Neural cell (in vitro differentiated cells): ENCODE measurements at regions not wholly inside any gene's neighbourhood (a gene's known extent, or its start where the extent isn't known, plus 50 kb on each side); places are given as distances from the start of the nearest gene placed in this dataset.

Experiments
- H2AFZ ChIP-seq: fragments of 200-600, 300-800 bp; sonication (generic), shearing (Covaris generic); 2 replicates; pipeline ENCODE4 v1.6.0; 2014; ENCODE audit warnings: low read depth, mild to moderate bottlenecking, antibody characterized with exemption, low read length, moderate library complexity
- H3F3A ChIP-seq: fragments of 200-600 bp; shearing (Covaris generic); 2 replicates; pipeline ENCODE4 v1.6.1; 2016; ENCODE audit warnings: mild to moderate bottlenecking, moderate library complexity, mixed read lengths, antibody characterized with exemption, low read length; ENCODE audit not compliant: insufficient read depth, poor library complexity, severe bottlenecking
- H3K27ac ChIP-seq: fragments of 200-600, 300-800 bp; sonication (generic), shearing (Covaris generic); 2 replicates; pipeline ENCODE4 v1.5.1; 2014; ENCODE audit warnings: mild to moderate bottlenecking, low read length, moderate library complexity
- H3K27me3 ChIP-seq: fragments of 300-800, 200-600 bp; sonication (generic), shearing (Covaris generic); 2 replicates; pipeline ENCODE4 v1.6.0; 2014; ENCODE audit warnings: mild to moderate bottlenecking, low read depth, low read length, moderate library complexity; ENCODE audit not compliant: insufficient read depth
- H3K36me3 ChIP-seq: fragments of 300-800, 200-600 bp; sonication (generic), shearing (Covaris generic); 2 replicates; pipeline ENCODE4 v1.5.1; 2014; ENCODE audit warnings: mild to moderate bottlenecking, antibody characterized with exemption, low read length, moderate library complexity; ENCODE audit not compliant: insufficient read depth
- H3K4me2 ChIP-seq: fragments of 300-800, 200-600 bp; sonication (generic), shearing (Covaris generic); 2 replicates; pipeline ENCODE4 v1.6.0; 2014; ENCODE audit warnings: mild to moderate bottlenecking, low read length
- H3K4me3 ChIP-seq: fragments of 300-800, 200-600 bp; sonication (generic), shearing (Covaris generic); 2 replicates; pipeline ENCODE4 v1.5.1; 2014; ENCODE audit warnings: mild to moderate bottlenecking, low read length, moderate library complexity
- H3K79me2 ChIP-seq: fragments of 200-600 bp; shearing (Covaris generic); replicated peaks from 2 replicates; pipeline ENCODE4 v1.6.0; 2014; ENCODE audit warnings: mild to moderate bottlenecking, low read length, moderate library complexity; ENCODE audit not compliant: insufficient read depth
- H3K9ac ChIP-seq: fragments of 300-800, 200-600 bp; sonication (generic), shearing (Covaris generic); 2 replicates; pipeline ENCODE4 v1.6.1; 2016; ENCODE audit warnings: mild to moderate bottlenecking, low read length, mixed read lengths
- H3K9me2 ChIP-seq: fragments of 200-600 bp; shearing (Covaris generic); 2 replicates; pipeline ENCODE4 v1.6.1; 2016; ENCODE audit warnings: mild to moderate bottlenecking, low read length, mixed read lengths; ENCODE audit not compliant: insufficient read depth
- H3K9me3 ChIP-seq: fragments of 200-600, 300-800 bp; sonication (generic), shearing (Covaris generic); 2 replicates; pipeline ENCODE4 v1.6.1; 2016; ENCODE audit warnings: mild to moderate bottlenecking, mixed run types, low read length, moderate library complexity, mixed read lengths
- H4K20me1 ChIP-seq: fragments of 200-600 bp; shearing (Covaris generic); 2 replicates; pipeline ENCODE4 v1.6.1; 2016; ENCODE audit warnings: mild to moderate bottlenecking, mixed run types; ENCODE audit not compliant: insufficient read depth
- EP300 ChIP-seq: fragments of 450-650 bp; conservative IDR thresholded peaks from 2 replicates; pipeline ENCODE4 v1.6.1; 2014; ENCODE audit warnings: antibody characterized with exemption, mild to moderate bottlenecking, moderate library complexity; ENCODE audit not compliant: poor library complexity, severe bottlenecking
- EZH2 ChIP-seq: fragments of 200-600, 300-800 bp; shearing (Covaris generic), sonication (generic); IDR thresholded peaks from 2 replicates; pipeline ENCODE4 v1.6.1; 2014; ENCODE audit warnings: antibody characterized with exemption, low read length, borderline replicate concordance, mild to moderate bottlenecking; ENCODE audit not compliant: insufficient read depth, poor library complexity, severe bottlenecking
- MXI1 ChIP-seq: fragments of 450-650 bp; conservative IDR thresholded peaks from 2 replicates; pipeline ENCODE4 v1.6.1; 2014; ENCODE audit warnings: antibody characterized with exemption, mild to moderate bottlenecking; ENCODE audit not compliant: poor library complexity, severe bottlenecking
- POLR2AphosphoS5 ChIP-seq: IDR thresholded peaks from 2 replicates; pipeline ENCODE4 v1.6.1; 2012
- RAD21 ChIP-seq: fragments of 450-650 bp; conservative IDR thresholded peaks from 2 replicates; pipeline ENCODE4 v1.6.1; 2014; ENCODE audit warnings: antibody characterized with exemption, mild to moderate bottlenecking, moderate library complexity
- REST ChIP-seq: IDR thresholded peaks from 2 replicates; pipeline ENCODE4 v1.6.1; 2012; ENCODE audit warnings: borderline replicate concordance
- SMC3 ChIP-seq: fragments of 450-650 bp; conservative IDR thresholded peaks from 2 replicates; pipeline ENCODE4 v1.6.1; 2014; ENCODE audit warnings: antibody characterized with exemption, mild to moderate bottlenecking, moderate library complexity; ENCODE audit not compliant: poor library complexity
- TAF1 ChIP-seq: IDR thresholded peaks from 2 replicates; pipeline ENCODE4 v1.6.1; 2012; ENCODE audit warnings: low read depth
- TF ChIP-seq, protein P1 (sequence below): fragments of 450-650 bp; IDR thresholded peaks from 2 replicates; pipeline ENCODE4 v1.5.1; 2014; ENCODE audit warnings: antibody characterized with exemption, mild to moderate bottlenecking, moderate library complexity; ENCODE audit not compliant: poor library complexity, severe bottlenecking

DNA sequence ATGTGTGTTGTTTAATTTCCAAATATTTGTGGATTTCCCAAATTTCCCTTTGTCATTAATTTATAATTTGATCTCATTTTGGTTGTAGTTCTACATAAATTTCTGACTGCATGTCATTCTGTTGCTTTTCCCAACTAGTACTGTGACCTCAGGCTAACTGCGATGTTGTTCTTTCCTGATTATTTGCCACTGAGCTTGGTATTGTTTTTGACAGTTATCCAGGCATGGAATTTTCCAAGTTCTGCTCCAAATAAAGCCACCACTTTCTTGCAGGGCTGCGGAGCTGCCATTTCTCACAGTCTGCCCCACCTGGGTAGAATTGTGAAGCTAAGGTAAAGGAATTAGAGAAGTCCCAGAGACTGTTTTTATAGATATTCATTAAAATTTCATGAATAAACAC is 328.8 kb downstream of the ZNF674 start:
- no peak overlapping the region for H3K4me2 ChIP-seq

GRCh38 chrX:46211079-46211478 is 334.1 kb downstream of the ZNF674 start:
- Histone ChIP-seq H2AFZ (no peak overlapping the region), H3K27me3 (no peaks in the 10 kb centered on the region)
- TF ChIP-seq, protein P1, sequence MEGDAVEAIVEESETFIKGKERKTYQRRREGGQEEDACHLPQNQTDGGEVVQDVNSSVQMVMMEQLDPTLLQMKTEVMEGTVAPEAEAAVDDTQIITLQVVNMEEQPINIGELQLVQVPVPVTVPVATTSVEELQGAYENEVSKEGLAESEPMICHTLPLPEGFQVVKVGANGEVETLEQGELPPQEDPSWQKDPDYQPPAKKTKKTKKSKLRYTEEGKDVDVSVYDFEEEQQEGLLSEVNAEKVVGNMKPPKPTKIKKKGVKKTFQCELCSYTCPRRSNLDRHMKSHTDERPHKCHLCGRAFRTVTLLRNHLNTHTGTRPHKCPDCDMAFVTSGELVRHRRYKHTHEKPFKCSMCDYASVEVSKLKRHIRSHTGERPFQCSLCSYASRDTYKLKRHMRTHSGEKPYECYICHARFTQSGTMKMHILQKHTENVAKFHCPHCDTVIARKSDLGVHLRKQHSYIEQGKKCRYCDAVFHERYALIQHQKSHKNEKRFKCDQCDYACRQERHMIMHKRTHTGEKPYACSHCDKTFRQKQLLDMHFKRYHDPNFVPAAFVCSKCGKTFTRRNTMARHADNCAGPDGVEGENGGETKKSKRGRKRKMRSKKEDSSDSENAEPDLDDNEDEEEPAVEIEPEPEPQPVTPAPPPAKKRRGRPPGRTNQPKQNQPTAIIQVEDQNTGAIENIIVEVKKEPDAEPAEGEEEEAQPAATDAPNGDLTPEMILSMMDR = no peak
- no peak for TF ChIP-seq EP300
- no peak for TF ChIP-seq EZH2
- TF ChIP-seq REST = no peak
- no peak for TF ChIP-seq SMC3
- no peak for TF ChIP-seq MXI1

More for the DNA sequence above, 328.8 kb downstream of the ZNF674 start:
- no peaks in the 10 kb centered on the region for H3K27me3 ChIP-seq
- H3K4me3 ChIP-seq = no peak overlapping the region
- H4K20me1 ChIP-seq = no peaks in the 10 kb centered on the region
- H3K27ac ChIP-seq = no peak overlapping the region
- no peaks in the 10 kb centered on the region for H3K9me2 ChIP-seq
- TF ChIP-seq MXI1 (no peak), SMC3 (no peak), EZH2 (no peak)
- no peaks in the 10 kb centered on the region for H3F3A ChIP-seq
- H3K9me3 ChIP-seq = no peaks in the 10 kb centered on the region
- H3K79me2 ChIP-seq = no peaks in the 10 kb centered on the region
- no peaks in the 10 kb centered on the region for H3K36me3 ChIP-seq
- no peak overlapping the region for H2AFZ ChIP-seq
- no peak overlapping the region for H3K9ac ChIP-seq

DNA sequence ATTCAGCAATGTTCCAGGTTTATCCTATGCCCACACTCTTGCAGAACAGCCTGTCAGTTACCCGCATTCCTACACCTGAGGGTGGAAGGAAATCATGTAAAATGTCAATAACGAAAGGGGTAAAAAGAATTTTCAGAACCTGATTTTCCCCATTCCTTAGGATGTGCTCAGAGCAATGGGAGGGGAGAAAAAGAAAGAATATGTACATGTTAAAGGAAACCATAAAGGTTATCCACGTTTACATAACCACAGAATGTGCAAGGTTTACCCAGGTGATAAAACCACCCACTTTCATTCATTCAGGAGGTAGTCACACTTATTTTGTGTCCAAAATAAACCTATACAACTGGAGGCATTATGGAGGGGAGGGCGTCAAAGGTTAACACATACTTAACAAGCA is 335.5 kb downstream of the ZNF674 start:
- no peaks in the 10 kb centered on the region for H3K9me3 ChIP-seq
- H3K36me3 ChIP-seq = no peaks in the 10 kb centered on the region
- TF ChIP-seq POLR2AphosphoS5 = no peak
- no peak for TF ChIP-seq RAD21
- no peak for TF ChIP-seq EP300
- no peak for TF ChIP-seq MXI1
- TF ChIP-seq TAF1 = no peak
- no peak for TF ChIP-seq REST
- no peak for TF ChIP-seq EZH2
- TF ChIP-seq, protein P1 = no peak
- TF ChIP-seq SMC3 = no peak
- no peak overlapping the region for H3K9ac ChIP-seq
- H3K27ac ChIP-seq = no peak overlapping the region
- no peaks in the 10 kb centered on the region for H3K9me2 ChIP-seq
- no peak overlapping the region for H2AFZ ChIP-seq
- no peaks in the 10 kb centered on the region for H3K27me3 ChIP-seq
- H3F3A ChIP-seq = no peaks in the 10 kb centered on the region
- H3K4me2 ChIP-seq = no peak overlapping the region
- H4K20me1 ChIP-seq = no peaks in the 10 kb centered on the region
- no peaks in the 10 kb centered on the region for H3K79me2 ChIP-seq
- H3K4me3 ChIP-seq = no peak overlapping the region

More at GRCh38 chrX:46211079-46211478, 334.1 kb downstream of the ZNF674 start:
- Histone ChIP-seq H3K4me2 (no peak overlapping the region), H4K20me1 (no peaks in the 10 kb centered on the region), H3K4me3 (no peak overlapping the region), H3K9ac (no peak overlapping the region), H3K79me2 (no peaks in the 10 kb centered on the region), H3K9me3 (no peaks in the 10 kb centered on the region), H3K36me3 (no peaks in the 10 kb centered on the region), H3F3A (no peaks in the 10 kb centered on the region), H3K27ac (no peak overlapping the region), H3K9me2 (no peaks in the 10 kb centered on the region)
